ENCODE measurements at regions not wholly inside any gene's neighbourhood (a gene's known extent, or its start where the extent isn't known, plus 50 kb on each side); places are given as distances from the start of the nearest gene placed in this dataset.
"Not testable (repeated sequence)": the region's sequence is repeated elsewhere in the genome, so short reads cannot be mapped to it uniquely, and the experiment has no call there.

DNA sequence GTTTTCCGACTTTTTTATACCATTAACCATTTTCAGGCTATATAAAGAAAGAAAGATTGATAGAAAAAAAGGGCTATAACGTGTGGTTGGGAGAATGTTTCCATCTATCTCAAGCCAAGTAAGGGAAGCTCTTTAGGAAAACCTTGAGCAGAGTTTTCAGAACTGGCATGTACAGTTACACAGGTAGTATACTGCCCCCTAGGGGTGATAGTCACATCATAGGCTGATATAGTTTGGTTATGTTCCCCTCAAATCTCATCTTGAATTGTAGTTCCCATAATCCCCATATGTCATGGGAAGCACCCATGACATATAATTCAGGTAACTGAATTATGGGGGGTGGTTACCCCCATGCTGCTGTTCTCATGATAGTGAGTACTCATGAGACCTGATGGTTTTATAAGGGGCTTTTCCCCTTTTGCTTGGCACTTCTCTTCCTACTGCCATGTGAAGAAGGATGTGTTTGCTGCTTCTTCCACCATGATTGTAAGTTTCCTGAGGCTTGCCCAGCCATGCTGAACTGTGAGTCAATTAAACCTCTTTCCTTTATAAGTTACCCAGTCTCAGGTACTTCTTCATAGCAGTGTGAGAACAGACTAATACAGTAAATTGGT lies 186.8 kb downstream of the TMA16 start:
- ChIA-PET POLR2A (no interaction called here), CTCF (interaction anchor here (2.0 kb wide), 1 partner anchor 72 kb away, joined by 6 read pairs; no protein-coding TSS in a partner anchor)
- H3K4me3 ChIP-seq (ENCODE audit: low read depth, low read length), result no peak overlapping the region
- TF ChIP-seq, protein P1, sequence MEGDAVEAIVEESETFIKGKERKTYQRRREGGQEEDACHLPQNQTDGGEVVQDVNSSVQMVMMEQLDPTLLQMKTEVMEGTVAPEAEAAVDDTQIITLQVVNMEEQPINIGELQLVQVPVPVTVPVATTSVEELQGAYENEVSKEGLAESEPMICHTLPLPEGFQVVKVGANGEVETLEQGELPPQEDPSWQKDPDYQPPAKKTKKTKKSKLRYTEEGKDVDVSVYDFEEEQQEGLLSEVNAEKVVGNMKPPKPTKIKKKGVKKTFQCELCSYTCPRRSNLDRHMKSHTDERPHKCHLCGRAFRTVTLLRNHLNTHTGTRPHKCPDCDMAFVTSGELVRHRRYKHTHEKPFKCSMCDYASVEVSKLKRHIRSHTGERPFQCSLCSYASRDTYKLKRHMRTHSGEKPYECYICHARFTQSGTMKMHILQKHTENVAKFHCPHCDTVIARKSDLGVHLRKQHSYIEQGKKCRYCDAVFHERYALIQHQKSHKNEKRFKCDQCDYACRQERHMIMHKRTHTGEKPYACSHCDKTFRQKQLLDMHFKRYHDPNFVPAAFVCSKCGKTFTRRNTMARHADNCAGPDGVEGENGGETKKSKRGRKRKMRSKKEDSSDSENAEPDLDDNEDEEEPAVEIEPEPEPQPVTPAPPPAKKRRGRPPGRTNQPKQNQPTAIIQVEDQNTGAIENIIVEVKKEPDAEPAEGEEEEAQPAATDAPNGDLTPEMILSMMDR (IDR thresholded peaks at IDR 0.05; ENCODE audit: insufficient read depth, low read length, missing control alignments), result no peak
- DNase-seq (ENCODE audit: low read depth, low spot score), result no peak

DNA sequence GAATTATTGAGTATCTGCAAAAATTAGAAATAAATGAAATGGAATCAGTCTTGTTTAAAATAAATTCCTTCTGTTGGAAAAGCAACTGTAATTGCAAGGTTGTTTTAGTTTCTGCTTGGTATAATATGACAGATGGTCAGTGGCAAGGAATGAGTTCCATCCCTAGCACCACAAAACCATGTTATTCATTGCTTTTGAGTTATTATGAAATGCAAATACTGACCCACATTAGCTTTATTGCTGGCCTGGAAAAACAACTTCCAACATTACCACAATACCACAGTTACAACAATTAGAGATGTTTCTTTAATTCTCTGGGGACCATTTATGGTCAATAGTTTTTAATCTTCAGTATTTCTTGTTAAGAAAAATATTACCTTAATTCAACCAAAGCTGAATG lies 194.4 kb downstream of the TMA16 start:
- ChIA-PET POLR2A (no interaction called here), CTCF (interaction anchor here (0.8 kb wide), 1 partner anchor 139 kb away, joined by 3 read pairs; no protein-coding TSS in a partner anchor)
- no peak for DNase-seq (ENCODE audit: low read depth, low spot score)
- H3K4me3 ChIP-seq (ENCODE audit: low read depth, low read length), result no peak overlapping the region
- TF ChIP-seq, protein P1 (IDR thresholded peaks at IDR 0.05; ENCODE audit: insufficient read depth, low read length, missing control alignments), result no peak

DNA sequence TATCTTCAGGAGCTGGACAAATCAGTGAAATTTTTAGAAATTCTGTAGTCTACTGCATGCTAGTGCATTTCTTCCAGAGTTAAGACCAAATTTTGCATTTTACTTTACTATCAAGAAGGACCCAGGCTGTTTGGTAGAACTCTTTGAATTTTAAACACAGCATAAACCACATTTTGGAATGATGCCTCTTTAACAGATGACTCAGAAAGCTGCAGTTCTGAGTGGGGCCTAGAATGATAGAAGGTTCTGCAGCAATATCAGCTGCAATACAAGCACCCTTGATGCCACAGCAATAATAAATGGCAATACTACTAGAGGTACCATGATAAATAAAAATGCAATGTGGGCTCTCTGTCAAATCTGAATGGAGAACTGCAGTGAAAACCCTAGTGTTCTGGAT lies 198.7 kb downstream of the TMA16 start:
- ChIA-PET CTCF (no interaction called here), POLR2A (no interaction called here)
- H3K4me3 ChIP-seq (ENCODE audit: low read depth, low read length), result no peak overlapping the region
- TF ChIP-seq, protein P1 (IDR thresholded peaks at IDR 0.05; ENCODE audit: insufficient read depth, low read length, missing control alignments), result no peak
- DNase-seq (ENCODE audit: low read depth, low spot score), result no peak

GRCh38 chr4:163693776-163694175 lies 199.3 kb downstream of the TMA16 start:
- no peak for DNase-seq (ENCODE audit: low read depth, low spot score)
- CTCF ChIA-PET, result no interaction called here
- POLR2A ChIA-PET, result no interaction called here
- H3K4me3 ChIP-seq (ENCODE audit: low read depth, low read length), result no peak overlapping the region
- TF ChIP-seq, protein P1 (IDR thresholded peaks at IDR 0.05; ENCODE audit: insufficient read depth, low read length, missing control alignments), result no peak

GRCh38 chr4:163694385-163694784 lies 199.9 kb downstream of the TMA16 start:
- no peak overlapping the region for H3K4me3 ChIP-seq (ENCODE audit: low read depth, low read length)
- TF ChIP-seq, protein P1 (IDR thresholded peaks at IDR 0.05; ENCODE audit: insufficient read depth, low read length, missing control alignments), result no peak
- no peak for DNase-seq (ENCODE audit: low read depth, low spot score)
- POLR2A ChIA-PET, result no interaction called here
- CTCF ChIA-PET, result interaction anchor here (1.0 kb wide), 1 partner anchor 14 kb away, joined by 3 read pairs; no protein-coding TSS in a partner anchor

GRCh38 chr4:163697121-163697520 lies 202.6 kb downstream of the TMA16 start:
- no peak overlapping the region for H3K4me3 ChIP-seq (ENCODE audit: low read depth, low read length)
- TF ChIP-seq, protein P1 (IDR thresholded peaks at IDR 0.05; ENCODE audit: insufficient read depth, low read length, missing control alignments), result no peak
- POLR2A ChIA-PET, result no interaction called here
- CTCF ChIA-PET, result no interaction called here
- no peak for DNase-seq (ENCODE audit: low read depth, low spot score)

DNA sequence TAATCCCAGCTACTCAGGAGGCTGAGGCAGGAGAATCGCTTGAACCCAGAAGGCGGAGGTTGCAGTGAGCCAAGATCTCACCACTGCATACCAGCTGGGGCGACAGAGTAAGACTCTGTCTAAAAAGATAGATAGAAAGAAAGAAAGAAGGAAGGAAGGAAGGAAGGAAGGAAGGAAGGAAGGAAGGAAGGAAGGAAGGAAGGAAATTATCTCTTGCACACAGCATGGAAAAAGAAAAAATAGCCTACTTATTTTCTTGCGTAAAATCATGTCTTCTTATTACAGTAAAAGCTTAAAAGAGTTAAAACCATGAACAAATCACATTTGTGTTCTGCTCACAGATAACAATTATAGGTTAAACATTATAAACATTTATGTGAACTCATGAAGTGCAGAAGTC lies 205.9 kb downstream of the TMA16 start:
- POLR2A ChIA-PET; CTCF ChIA-PET; DNase-seq (ENCODE audit: low read depth, low spot score); H3K4me3 ChIP-seq (ENCODE audit: low read depth, low read length): not testable (repeated sequence)

Data from AG04449 (cell line).